HG03095 (cell line): ENCODE measurements at regions not wholly inside any gene's neighbourhood (a gene's known extent, or its start where the extent isn't known, plus 50 kb on each side); places are given as distances from the start of the nearest gene placed in this dataset.

ENCODE experiments used
- ATAC-seq: cut with Tn5 transposase; IDR thresholded peaks from one replicate; pipeline ENCODE4 v1.9.1; 2021; ENCODE audit warnings: moderate library complexity; ENCODE audit not compliant: unreplicated experiment

DNA sequence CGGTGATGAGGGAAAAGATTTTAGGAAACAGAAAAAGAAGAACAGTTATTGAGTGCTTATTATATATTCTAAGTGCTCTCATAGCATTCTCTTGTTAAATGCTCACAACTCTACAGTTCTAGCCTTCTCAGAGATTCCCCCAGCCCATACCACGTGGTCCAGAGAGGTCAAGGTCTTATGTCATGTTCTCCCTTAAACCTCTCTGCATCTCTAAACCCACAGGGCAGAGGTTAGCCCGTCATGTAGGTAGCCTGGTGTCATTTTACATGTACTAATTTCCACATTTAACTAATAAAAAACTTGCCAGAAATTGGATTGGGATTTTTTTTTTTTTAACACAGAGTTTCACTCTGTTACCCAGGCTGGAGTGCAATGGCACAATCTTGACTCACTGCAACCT lies 178.0 kb downstream of the CEMIP2 start:
- no peak for ATAC-seq

- no peak for ATAC-seq
Observed at GRCh38 chr9:71589612-71590011, 178.7 kb downstream of the CEMIP2 start.

GRCh38 chr9:71587576-71588362 lies 180.5 kb downstream of the CEMIP2 start:
- ATAC-seq: no peak

DNA sequence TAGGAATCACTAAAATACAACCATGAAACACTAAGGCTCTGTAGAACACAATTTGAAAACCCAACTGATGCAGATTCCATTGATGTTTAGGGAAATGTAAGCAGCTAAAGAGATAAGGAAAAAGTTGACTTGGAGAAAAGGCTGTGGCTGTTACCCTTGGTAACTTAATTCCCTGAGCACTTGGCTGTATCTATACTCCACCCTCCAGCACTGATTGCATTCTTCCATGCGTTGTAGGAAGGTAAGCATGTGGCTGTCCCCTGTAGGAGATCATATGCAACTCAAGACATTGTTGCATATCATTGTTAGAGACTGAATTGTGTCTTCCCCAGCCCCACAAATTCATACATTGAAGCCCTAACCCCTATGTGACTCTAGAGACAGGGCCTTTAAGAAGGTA lies 184.5 kb downstream of the CEMIP2 start:
- no peak for ATAC-seq

GRCh38 chr9:71582347-71582746 lies 186.0 kb downstream of the CEMIP2 start:
- no peak for ATAC-seq

DNA sequence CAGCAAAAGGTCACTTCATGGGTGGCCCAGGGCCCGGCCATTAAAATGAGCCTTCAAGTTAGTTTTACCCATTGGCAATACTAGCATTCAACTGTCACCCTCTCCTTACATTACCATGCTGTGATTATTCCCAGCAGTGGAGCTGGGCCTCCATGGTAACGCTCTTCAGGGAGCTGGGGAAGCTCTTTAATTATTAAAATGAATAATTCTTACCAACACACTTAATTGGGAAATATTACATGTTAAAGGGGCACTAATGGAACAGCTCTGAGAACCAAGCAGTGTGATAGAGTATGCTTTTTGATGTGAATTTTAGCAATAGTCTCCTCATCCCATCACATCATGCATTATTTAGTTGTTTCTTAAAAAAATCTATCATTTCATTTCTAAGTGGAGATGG lies 187.2 kb downstream of the CEMIP2 start:
- ATAC-seq: no peak

DNA sequence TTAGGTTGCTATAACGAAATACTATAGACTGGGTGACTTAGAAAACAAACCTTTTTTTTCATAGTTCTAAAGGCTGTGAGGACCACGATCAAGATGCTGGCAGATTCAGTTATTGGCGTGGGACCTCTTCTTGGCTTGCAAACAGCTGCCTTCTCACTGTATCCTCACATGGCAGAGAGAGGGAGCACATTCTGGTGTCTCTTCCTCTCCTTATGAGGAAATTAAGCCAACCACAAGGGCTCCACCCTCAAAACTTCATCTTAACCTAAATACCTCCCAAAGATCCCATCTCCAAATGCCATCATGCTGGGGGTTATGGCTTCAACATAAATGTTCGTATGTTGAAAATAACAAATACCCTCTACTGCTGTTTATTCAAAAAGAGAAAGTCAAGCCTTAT lies 197.1 kb downstream of the CEMIP2 start:
- no peak for ATAC-seq

GRCh38 chr9:71567890-71568289 lies 200.4 kb downstream of the CEMIP2 start:
- ATAC-seq: no peak

DNA sequence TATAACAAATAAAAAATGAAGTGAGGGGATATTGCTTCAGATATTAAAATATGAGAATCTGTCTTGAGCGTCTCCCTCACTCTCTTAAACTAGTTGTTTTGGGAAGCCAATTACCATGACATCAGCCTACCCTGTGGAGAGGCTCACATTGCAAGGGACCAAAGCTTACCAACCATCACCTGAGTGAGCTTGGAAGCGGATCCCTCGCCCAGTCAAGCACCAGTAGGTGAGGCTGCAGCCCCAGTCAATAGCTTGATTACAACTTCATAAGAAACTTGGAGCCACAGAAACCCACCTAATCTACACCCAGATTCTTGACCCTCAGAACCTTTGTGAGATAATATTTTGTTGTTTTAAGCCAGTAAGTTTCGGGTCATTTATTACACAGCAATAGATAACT lies 206.2 kb downstream of the CEMIP2 start:
- ATAC-seq: no peak

- no peak for ATAC-seq
Observed at GRCh38 chr9:71557310-71557709, 211.0 kb downstream of the CEMIP2 start.

DNA sequence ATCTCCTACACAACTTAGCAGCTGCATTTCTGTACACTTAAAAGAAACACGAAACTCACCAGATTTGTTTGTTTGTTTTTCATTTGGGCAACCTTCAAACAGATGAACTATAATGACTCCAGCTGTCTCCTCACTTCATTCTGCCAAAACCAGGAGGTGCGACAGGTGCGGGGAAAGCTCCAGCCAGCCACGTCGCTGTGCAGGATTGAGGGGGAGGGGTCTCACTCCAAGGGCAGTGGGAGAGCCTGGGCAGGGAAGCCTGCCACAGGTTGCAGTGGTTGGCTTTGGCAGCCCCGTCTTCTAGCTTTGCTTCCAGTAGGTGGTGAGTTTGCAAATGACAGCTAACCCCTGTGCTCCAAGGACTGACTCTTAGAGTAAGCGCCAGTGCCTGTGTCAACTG lies 215.8 kb downstream of the CEMIP2 start:
- ATAC-seq: no peak

- ATAC-seq: peak; percentile 79
Observed at GRCh38 chr9:71549023-71549422, 219.3 kb downstream of the CEMIP2 start.

DNA sequence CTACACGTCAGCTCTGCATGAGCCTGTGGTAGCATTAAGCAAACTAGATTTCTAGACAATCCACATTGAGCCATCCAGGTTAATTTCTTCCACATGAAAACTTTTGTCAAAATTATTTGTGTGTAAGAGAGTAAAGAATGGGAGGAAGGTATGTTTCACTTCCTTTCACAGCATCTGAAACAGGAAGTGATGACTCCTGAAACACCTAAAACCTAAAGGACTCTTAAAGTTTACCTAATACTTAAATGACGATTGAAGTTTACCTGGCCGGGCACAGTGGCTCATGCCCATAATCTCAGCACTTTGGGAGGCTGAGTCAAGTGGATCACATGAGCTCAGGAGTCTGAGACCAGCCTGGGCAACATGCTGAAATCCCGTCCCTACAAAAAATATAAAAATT lies 223.8 kb downstream of the CEMIP2 start:
- ATAC-seq: no peak

- ATAC-seq: no peak
Observed at GRCh38 chr9:71541436-71541835, 226.9 kb downstream of the CEMIP2 start.

- no peak for ATAC-seq
Observed at GRCh38 chr9:71524996-71525580, 243.2 kb downstream of the CEMIP2 start.

- no peak for ATAC-seq
Observed at GRCh38 chr9:71524516-71524915, 243.8 kb downstream of the CEMIP2 start.

- ATAC-seq: no peak
Observed at GRCh38 chr9:71521132-71521531, 247.2 kb downstream of the CEMIP2 start.

GRCh38 chr9:71519098-71519696 lies 249.1 kb downstream of the CEMIP2 start:
- ATAC-seq: no peak

GRCh38 chr9:71518045-71518827 lies 250.1 kb downstream of the CEMIP2 start:
- no peak for ATAC-seq

DNA sequence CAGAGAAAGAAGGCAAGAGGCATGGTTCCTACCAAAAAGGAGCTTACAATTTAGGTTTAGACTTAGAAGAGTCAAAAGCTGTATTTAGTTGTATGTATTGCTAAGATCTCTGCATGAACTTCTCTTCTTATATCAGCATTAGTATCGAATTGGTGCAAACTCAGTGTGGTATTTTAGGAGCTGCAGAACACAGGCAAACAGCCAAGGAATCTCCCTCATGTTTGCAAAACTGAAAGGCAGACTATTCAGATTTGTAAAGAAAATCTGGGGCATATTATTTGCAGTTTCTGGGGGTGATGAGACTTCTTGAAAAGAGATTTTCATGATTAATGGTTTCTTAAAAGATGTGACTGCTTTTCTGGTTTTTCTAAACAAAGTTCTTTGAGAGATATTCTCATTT lies 252.7 kb downstream of the CEMIP2 start:
- ATAC-seq: no peak

DNA sequence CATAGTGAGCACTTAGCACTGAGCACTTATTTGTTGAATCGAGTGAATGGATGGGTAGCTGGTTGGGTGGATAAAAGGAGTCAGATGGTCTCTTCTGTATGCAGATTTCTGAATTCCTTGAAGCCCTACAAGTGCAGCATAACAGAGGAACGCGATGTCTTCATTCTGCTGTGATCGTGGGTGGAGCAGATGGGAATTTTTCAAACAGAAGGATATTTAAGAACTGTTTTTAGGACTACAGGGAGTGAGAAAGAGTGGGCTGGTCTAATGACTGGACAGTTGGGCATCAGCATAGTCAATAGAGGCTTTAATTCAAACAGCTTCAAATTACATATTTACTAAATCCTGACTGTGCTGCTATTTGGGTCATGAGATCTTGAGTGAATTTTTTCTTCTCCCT lies 253.2 kb downstream of the CEMIP2 start:
- ATAC-seq: no peak
